Parathyroid adenoma (tissue), 2 donors: ENCODE measurements at regions not wholly inside any gene's neighbourhood (a gene's known extent, or its start where the extent isn't known, plus 50 kb on each side); places are given as distances from the start of the nearest gene placed in this dataset.

ENCODE experiments used
- H2AFZ ChIP-seq: fragments of 300-600 bp; sonication (generic); one replicate; pipeline ENCODE4 v1.7.0; 2017; ENCODE audit warnings: antibody characterized with exemption, mild to moderate bottlenecking
- H3K27ac ChIP-seq: fragments of 300-600 bp; sonication (generic); one replicate; pipeline ENCODE4 v1.7.0; 2017
- H3K27me3 ChIP-seq: fragments of 300-600 bp; sonication (generic); one replicate; pipeline ENCODE4 v1.7.0; 2017; ENCODE audit warnings: low read length; ENCODE audit not compliant: control insufficient read depth, insufficient read depth
- H3K36me3 ChIP-seq: fragments of 300-600 bp; sonication (generic); one replicate; pipeline ENCODE4 v1.7.0; 2017; ENCODE audit warnings: low read length; ENCODE audit not compliant: control insufficient read depth, insufficient read depth
- H3K4me1 ChIP-seq: fragments of 300-600 bp; sonication (generic); one replicate; pipeline ENCODE4 v1.7.0; 2017; ENCODE audit warnings: control low read depth
- H3K4me2 ChIP-seq: fragments of 300-600 bp; sonication (generic); one replicate; pipeline ENCODE4 v1.7.0; 2017; ENCODE audit warnings: low read length
- H3K4me3 ChIP-seq: fragments of 300-600 bp; sonication (generic); one replicate; pipeline ENCODE4 v1.7.0; 2017; ENCODE audit warnings: low read depth, low read length
- H3K79me2 ChIP-seq: fragments of 300-600 bp; sonication (generic); one replicate; pipeline ENCODE4 v1.7.0; 2017; ENCODE audit warnings: control low read depth
- H3K9ac ChIP-seq: fragments of 300-600 bp; sonication (generic); one replicate; pipeline ENCODE4 v1.7.0; 2017; ENCODE audit warnings: mild to moderate bottlenecking
- H3K9me3 ChIP-seq: fragments of 300-600 bp; sonication (generic); one replicate; pipeline ENCODE4 v1.7.0; 2017; ENCODE audit warnings: low read length; ENCODE audit not compliant: control insufficient read depth
- CTCF ChIP-seq: fragments of 300-600 bp; sonication (generic); IDR thresholded peaks from one replicate; pipeline ENCODE4 v1.7.0; 2017; ENCODE audit warnings: antibody characterized with exemption, mild to moderate bottlenecking
- donor health status: primary hyperparathyroidism.

- no peak overlapping the region for H2AFZ ChIP-seq
- no peaks in the 10 kb centered on the region for H3K79me2 ChIP-seq
- H3K9ac ChIP-seq: no peak overlapping the region
- no peak overlapping the region for H3K27ac ChIP-seq
- H3K4me1 ChIP-seq: no peaks in the 10 kb centered on the region
- no peak for TF ChIP-seq CTCF
- H3K27me3 ChIP-seq: no peaks in the 10 kb centered on the region
- no peaks in the 10 kb centered on the region for H3K36me3 ChIP-seq
- H3K4me3 ChIP-seq: no peak overlapping the region
- H3K4me2 ChIP-seq: no peak overlapping the region
- H3K9me3 ChIP-seq: no peaks in the 10 kb centered on the region
Measured at GRCh38 chr19:27851543-27852060, 1361.3 kb downstream of the UQCRFS1 start.

- Histone ChIP-seq H3K79me2 (no peaks in the 10 kb centered on the region), H3K27ac (no peak overlapping the region), H3K27me3 (no peaks in the 10 kb centered on the region), H3K9ac (no peak overlapping the region), H3K9me3 (no peaks in the 10 kb centered on the region), H3K36me3 (no peaks in the 10 kb centered on the region), H3K4me1 (no peaks in the 10 kb centered on the region), H3K4me2 (no peak overlapping the region), H2AFZ (no peak overlapping the region), H3K4me3 (no peak overlapping the region)
- TF ChIP-seq CTCF: no peak
Measured at GRCh38 chr19:27851002-27851481, 1361.9 kb downstream of the UQCRFS1 start.

GRCh38 chr19:27846944-27847343 is 1366.0 kb downstream of the UQCRFS1 start:
- Histone ChIP-seq H3K4me1 (no peaks in the 10 kb centered on the region), H3K4me2 (no peak overlapping the region), H3K9me3 (no peaks in the 10 kb centered on the region), H2AFZ (no peak overlapping the region), H3K36me3 (no peaks in the 10 kb centered on the region), H3K27ac (no peak overlapping the region), H3K79me2 (no peaks in the 10 kb centered on the region), H3K4me3 (no peak overlapping the region), H3K9ac (no peak overlapping the region), H3K27me3 (no peaks in the 10 kb centered on the region)
- no peak for TF ChIP-seq CTCF

GRCh38 chr19:27844261-27844660 is 1368.7 kb downstream of the UQCRFS1 start:
- Histone ChIP-seq H2AFZ (no peak overlapping the region), H3K9ac (no peak overlapping the region), H3K27ac (no peak overlapping the region), H3K9me3 (no peaks in the 10 kb centered on the region), H3K4me3 (no peak overlapping the region), H3K36me3 (no peaks in the 10 kb centered on the region), H3K4me1 (no peaks in the 10 kb centered on the region), H3K27me3 (no peaks in the 10 kb centered on the region), H3K4me2 (no peak overlapping the region), H3K79me2 (no peaks in the 10 kb centered on the region)
- TF ChIP-seq CTCF: no peak

- H3K4me3 ChIP-seq: no peak overlapping the region
- H3K9me3 ChIP-seq: no peaks in the 10 kb centered on the region
Measured at GRCh38 chr19:27843861-27844260, 1369.1 kb downstream of the UQCRFS1 start.

More at GRCh38 chr19:27843861-27844260, 1369.1 kb downstream of the UQCRFS1 start:
- H3K9ac ChIP-seq: no peak overlapping the region
- no peak for TF ChIP-seq CTCF
- no peaks in the 10 kb centered on the region for H3K4me1 ChIP-seq
- no peaks in the 10 kb centered on the region for H3K36me3 ChIP-seq
- H3K27me3 ChIP-seq: no peaks in the 10 kb centered on the region
- no peak overlapping the region for H3K4me2 ChIP-seq
- H3K79me2 ChIP-seq: no peaks in the 10 kb centered on the region
- no peak overlapping the region for H3K27ac ChIP-seq
- no peak overlapping the region for H2AFZ ChIP-seq
